ENCODE measurements at regions not wholly inside any gene's neighbourhood (a gene's known extent, or its start where the extent isn't known, plus 50 kb on each side); places are given as distances from the start of the nearest gene placed in this dataset.
"Not testable (repeated sequence)": the region's sequence is repeated elsewhere in the genome, so short reads cannot be mapped to it uniquely, and the experiment has no call there.

GRCh38 chr22:25397616-25398015 is 166.9 kb upstream of the GRK3 start:
- DNase-seq = no peak

DNA sequence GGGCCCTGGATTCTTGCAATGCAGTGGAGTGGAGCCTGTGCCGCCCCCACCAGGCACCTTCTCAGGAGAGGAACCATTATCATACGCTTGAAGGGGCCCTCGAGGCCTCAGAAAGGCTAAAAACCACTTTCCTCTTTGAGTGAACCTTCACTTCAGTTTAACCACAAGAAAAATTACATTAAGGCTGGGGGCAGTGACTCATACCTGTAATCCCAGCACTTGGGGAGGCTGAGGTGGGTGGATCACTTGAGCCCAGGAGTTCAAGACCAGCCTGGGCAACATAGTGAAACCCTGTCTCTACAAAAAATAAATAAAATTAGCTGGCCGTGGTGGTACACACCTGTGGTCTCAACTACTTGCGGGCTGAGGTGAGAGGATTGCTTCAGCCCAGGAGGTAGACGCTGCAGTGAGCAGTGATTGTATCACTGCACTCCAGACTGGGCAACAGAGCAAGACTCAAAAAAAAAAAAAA is 165.8 kb upstream of the GRK3 start:
- DNase-seq = peak in 1 of 2 experiments; percentile 23

GRCh38 chr22:25399649-25400151 is 164.8 kb upstream of the GRK3 start:
- DNase-seq = no peak

DNA sequence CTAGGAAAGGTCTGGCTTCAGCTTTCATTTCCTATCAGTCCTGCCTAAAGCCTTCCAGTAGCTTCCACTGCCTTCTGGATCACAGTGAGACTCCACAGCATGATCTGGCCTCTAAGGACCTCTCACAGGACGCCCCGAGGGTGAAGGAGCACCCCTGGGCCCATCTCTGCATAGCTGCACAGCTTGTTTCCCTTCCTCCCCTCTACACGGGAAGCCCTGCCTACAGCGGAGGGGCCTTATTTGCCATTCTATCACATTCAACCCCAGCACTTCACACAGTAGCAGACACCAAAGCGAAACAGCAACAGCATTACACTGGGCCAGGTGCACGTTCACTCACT is 162.3 kb upstream of the GRK3 start:
- DNase-seq = no peak

DNA sequence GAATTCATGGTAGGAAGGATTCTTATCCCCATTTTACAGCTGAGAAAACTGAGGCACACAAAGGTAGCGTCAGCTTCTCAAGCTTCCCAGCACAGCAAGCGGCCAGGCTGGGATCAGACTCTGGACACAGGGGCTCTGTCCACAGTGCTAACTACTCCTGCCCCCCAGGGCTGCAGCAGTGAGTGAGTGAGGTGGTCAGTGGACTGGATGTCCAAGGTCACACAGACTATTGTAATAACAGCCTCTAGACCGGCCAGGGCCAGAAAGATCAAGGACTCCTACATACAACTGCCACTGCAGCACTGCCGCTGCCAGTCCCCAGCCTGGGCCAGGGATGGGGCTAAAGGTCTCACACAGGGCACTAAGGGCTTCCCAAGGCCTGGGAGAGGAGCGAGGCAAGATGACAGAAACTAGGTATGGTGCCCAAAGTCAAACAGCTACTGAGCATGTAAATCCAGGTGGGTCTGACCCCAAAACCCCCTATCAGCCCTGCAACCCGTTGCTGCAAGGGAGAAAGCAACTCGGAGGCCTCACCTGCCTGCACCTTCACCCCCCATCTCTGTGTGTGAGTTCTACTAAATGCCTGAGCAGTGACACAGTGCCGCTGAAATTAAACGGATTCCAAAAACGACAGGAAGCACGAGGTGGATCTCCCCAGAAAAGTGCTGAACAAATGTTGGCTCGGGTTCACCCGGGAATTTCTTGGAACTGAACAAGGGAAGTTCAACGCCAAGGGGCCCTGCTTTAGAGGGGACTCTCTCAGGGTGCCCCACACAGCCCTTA is 161.8 kb upstream of the GRK3 start:
- DNase-seq = no peak

GRCh38 chr22:25403284-25403810 is 161.1 kb upstream of the GRK3 start:
- DNase-seq = no peak

GRCh38 chr22:25403811-25404471 is 160.5 kb upstream of the GRK3 start:
- peak; percentile 35 to 49 for DNase-seq

- no peak for DNase-seq
Measured at GRCh38 chr22:25404556-25404927, 159.9 kb upstream of the GRK3 start.

DNA sequence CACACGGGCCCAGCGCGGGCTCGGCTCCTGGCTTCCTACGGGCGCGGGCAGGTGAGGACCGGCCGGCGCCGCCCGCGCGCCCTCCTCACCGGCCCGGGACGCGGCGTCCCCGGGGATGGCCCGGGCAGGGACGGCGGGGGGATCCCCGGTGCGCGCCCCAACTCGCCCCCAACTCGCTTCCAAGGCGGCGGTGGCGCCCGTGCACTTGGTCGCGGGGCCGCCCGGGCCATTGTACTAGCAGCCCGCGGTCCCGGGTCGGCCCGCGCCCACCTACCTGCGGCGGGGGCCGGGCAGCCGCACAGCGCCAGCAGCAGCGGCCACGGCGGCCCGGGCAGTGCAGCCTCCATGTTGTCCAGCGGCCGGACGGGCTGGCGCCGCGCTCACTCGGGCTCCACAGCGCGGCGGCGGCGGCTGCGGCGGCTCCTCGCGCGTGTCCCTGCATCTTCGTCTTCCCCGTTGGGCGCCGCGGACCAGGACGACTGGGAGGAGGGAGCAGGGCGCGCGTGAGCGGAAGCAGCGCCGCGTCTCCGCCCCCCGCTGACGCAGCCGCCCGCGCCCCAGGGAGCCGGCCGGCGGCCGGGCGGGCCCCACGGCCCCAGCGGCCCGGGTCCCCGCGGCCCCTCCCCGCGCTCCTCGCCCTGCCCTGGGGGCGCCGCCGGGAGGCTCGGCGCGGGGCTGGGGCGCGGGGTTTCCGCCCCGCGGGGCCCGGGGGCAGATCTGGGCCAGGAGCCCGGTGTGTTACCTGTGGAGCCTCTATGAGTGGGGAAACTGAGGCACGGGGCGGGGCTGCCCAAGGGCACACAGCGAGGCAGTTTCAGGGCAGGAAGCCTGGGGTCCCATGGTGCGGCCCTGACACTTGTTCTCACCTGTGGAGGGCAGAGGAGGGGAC is 159.3 kb upstream of the GRK3 start:
- peak; percentile 24 to 45 for DNase-seq

DNA sequence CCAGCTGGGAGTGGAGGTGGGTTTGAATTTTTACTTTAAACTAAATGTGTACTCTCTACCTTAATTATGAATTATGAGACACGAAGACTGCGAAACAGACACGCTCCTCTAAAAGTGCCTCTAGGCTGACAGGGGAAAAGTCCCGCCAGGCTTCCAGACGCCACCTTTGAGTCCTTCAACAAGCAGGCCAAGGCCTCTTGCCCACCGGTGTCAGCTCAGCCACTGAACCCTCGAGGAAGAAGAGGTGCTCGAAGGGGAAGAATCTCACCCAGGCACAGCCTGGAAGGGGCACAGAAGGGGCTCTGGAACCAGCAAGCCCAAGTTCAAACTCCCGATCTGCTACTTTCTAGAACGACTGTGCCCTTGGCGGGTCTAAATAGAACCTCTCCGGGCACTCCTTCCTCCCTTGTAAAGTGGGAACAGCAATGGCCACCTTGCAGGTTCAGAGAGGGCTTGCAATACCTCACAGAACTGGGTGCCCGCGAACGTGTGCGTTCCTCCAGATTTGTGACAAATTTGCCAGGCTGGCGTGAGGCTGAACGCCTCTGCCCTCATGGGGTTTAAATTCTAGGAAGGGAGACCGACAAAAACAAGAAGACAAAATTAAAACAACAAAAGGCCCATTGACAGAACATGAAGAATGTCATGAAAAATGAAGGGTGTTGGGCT is 158.5 kb upstream of the GRK3 start:
- DNase-seq = no peak

GRCh38 chr22:25406510-25407210 is 157.8 kb upstream of the GRK3 start:
- no peak for DNase-seq

GRCh38 chr22:25407226-25407858 is 157.1 kb upstream of the GRK3 start:
- no peak for DNase-seq

- DNase-seq = no peak
Measured at GRCh38 chr22:25407859-25408229, 156.6 kb upstream of the GRK3 start.

DNA sequence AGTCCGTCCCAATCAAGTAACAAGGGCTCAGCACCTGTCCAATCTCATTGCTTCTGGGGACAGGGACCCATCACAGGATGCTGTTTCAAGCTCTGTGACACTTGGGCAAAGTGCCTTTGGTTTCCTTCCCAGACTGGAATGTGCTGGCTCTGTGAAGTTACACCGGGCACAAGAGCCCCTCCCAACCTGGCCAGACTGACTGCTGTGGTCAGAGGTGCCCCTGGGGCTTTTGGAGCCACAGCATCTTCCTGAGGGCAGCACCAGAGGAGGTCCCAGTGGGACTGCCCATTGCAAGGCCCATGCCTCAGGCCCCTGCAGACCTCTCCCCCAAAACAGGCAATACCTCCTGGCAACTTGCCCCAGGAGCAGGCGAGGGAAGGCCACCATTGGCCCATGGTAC is 155.2 kb upstream of the GRK3 start:
- DNase-seq = no peak

- no peak for DNase-seq
Measured at GRCh38 chr22:25410849-25411248, 153.6 kb upstream of the GRK3 start.

- DNase-seq = no peak
Measured at GRCh38 chr22:25413620-25414019, 150.9 kb upstream of the GRK3 start.

GRCh38 chr22:25415731-25416130 is 148.7 kb upstream of the GRK3 start:
- not testable (repeated sequence) for DNase-seq

GRCh38 chr22:25417826-25418225 is 146.6 kb upstream of the GRK3 start:
- DNase-seq = not testable (repeated sequence)

DNA sequence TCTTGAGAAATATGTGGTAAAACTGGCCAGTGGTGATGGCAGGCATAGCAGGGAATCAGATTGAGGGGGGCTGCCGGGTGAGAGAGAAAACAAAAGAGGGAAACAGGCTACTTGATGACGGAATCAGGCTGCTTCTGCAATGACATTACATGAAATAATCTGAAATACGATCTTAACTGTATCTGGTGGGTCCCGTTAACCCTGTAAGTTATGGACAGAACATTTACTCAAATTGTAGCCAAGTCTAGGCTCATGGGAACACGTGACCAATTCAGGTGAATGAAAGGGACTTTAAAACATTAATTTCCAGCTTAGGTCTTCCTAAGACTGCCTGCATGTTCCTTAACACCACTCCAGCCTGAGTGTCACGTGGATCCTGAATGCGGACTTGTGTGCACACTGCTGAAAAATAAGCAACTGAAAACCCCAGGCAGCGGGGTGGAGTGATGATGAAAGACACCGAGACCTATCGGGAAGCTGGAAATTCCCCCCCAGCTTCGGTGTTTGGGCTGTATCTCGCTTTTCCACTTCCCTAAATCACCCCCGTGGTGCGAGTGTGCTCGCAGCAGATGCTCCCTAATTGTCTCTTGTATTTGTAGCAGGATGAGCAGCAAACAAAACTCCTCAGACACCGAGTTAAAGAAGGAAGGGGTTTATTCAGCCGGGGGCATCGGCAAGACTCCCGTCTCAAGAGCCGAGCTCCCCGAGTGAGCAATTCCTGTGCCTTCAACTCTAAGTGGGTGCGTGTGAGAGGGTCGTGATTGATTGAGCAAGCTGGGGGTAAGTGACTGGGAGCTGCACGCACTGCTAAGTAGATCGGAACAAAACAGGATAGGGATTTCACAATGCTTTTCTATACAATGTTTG is 145.0 kb upstream of the GRK3 start:
- peak; percentile 24 to 38 for DNase-seq

GRCh38 chr22:25420114-25420441 is 144.4 kb upstream of the GRK3 start:
- not testable (repeated sequence) for DNase-seq
